Amniotic stem cell (primary cell): ENCODE measurements at regions not wholly inside any gene's neighbourhood (a gene's known extent, or its start where the extent isn't known, plus 50 kb on each side); places are given as distances from the start of the nearest gene placed in this dataset.
A peak's percentile ranks its signal among the peaks of the same experiment; 100 is the strongest.

Experiments
- DNase-seq: peaks from one replicate; lab custom pipeline; 2025; lab: John Stamatoyannopoulos, UW

DNA sequence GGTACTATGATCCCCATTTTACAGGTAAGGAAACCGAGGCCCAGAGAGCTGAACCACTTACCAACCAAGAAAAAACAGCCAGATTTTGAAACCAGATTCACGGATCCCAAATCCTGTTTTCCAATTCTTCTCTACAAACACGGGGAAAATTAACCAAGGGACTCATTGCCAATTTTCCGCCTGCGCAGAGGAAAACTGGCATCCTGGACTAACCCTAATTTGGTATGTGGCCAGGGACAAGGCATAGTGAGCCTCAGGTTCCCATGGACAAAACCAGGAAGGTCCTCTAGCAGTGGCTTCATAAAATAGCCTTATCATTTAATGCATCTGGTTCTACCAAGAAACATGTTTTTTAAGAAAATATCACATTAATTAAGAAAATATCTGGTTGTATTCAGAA is 517.3 kb downstream of the MED13L start:
- DNase-seq: no peak

DNA sequence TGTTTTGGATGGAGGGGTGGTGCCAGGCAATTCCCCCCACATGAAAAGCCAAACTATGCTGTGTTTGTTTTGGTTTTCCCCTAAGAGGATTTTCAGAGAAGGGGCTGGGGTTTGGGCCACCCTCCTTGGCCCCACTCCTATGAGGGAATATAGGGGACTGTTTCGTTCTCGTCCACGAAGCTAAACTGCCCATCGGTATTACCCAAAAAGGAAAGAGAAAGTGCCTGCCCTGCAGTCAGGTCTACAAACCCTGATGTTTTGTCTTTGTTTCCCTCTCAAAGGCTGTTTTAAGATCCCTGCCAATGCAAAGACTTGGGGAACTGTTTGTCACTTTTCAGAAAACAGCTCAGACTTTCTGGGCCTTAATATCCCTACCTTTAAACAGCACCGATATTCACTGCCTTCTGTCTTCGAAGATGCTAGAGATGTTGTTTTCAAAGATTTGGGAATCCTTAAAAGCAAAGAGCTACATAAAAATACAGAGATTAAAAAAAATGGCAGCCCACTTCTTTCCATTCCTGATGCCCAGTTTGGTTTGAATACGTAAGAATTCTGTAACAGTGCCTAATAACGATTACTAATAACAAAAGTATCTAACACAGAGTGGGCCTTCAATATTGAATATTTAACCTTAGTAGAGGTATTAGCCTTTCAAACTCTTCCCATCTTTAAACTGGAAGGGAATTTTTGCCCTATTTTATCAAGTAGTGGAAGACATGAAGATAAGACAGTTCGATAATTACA is 518.4 kb downstream of the MED13L start:
- DNase-seq: no peak

DNA sequence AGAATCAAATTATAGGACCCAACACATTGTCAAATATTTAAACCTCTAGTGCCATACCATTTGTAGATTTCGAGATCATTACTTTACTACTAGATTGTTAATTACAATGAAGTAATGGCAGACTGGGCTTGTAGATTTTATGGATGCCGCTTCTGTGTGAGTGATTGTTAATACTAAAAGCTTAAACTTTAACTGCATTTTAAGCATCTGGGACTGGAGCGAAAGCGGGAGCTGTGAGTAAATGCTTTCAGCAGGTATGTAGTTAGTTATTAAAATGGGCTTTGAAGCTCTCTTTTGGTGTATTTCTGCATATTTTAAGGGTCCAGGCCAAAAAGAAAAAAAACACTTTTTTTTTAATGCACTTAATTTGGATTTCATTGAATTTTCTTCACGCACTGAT is 519.3 kb downstream of the MED13L start:
- DNase-seq: no peak

DNA sequence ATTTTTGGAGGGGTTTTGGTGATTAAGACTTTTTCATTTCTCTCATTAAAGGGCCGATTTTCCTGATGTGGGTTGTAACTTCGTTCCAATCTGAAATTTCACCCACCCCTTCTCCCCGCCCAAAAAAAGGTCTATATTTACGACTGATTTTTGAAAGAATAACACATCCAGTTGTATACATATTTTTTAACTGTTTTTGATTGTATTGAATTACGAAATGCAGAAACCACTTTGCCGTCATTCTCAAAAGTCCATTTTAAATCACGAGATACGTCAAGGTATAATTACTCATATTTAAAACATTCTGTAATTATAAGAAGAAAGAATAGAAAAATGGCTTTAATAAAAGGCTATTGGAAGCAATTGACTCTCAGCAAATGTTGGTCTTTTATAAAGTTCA is 520.7 kb downstream of the MED13L start:
- no peak for DNase-seq

DNA sequence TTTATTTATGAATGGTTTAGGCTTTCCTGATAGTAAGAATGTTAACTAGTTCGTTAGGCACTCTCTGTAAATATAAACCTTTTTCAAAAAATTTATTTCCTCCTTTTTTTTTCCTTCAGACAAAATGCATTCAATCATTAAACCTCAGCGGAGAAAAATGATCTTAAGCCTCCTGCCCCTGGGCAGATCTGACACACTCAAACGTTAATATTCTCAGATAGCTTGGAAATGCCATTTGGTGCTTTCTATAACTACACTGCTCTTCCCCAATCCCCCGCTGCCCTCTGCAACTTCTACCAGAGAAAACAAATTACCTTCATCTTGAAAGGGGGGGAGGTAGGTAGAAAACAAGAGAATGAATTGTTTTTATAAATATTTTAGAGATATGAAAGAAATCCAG is 521.2 kb downstream of the MED13L start:
- no peak for DNase-seq

DNA sequence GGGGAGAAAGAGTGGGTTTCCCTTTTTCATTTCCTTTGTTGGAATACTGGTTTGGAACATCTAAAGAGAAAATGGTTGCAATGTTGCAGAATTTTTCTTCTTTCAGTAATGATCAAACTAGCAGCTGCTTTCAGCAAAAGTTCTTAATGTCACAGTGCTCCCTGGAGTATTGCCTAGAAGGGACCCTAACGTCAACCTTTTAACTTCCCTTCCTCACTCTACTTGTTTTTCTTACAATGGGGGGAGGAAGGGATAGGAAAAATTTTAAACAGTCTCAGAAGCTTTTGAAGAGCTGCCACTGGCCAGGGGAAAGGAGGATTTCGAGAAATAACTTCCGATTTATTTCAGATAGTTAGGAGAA is 521.8 kb downstream of the MED13L start:
- DNase-seq: no peak

DNA sequence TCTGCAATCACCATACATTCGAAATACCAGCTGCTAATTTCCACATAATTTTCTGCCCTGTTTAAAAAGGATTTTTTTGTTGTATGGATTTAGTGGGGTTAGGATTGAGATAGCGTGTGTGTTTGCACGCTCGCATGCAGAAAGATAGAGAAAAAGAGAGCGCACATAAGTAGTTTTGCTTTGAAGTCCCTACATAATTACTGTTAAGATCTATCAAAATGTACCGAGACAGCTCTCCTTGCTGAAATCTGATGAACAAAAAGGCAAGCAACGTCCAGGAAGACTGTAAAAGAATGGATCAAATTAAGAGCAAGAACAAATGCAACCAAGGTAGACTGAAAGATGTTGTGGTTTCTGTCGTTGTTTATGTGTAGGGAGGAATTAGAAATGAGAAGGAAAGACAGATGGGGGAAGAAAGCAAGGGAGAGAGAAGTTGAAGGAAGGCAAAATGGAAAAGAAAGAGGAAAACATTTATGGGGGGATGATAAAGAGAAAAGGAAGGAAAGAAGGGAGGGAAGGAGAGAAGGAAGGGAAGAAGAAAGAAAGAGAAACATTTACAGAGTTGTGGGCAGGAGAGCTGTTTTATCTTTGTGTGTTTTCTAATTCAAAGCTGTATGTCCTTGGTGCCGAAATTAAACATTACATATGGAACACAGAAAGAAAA is 522.3 kb downstream of the MED13L start:
- no peak for DNase-seq

DNA sequence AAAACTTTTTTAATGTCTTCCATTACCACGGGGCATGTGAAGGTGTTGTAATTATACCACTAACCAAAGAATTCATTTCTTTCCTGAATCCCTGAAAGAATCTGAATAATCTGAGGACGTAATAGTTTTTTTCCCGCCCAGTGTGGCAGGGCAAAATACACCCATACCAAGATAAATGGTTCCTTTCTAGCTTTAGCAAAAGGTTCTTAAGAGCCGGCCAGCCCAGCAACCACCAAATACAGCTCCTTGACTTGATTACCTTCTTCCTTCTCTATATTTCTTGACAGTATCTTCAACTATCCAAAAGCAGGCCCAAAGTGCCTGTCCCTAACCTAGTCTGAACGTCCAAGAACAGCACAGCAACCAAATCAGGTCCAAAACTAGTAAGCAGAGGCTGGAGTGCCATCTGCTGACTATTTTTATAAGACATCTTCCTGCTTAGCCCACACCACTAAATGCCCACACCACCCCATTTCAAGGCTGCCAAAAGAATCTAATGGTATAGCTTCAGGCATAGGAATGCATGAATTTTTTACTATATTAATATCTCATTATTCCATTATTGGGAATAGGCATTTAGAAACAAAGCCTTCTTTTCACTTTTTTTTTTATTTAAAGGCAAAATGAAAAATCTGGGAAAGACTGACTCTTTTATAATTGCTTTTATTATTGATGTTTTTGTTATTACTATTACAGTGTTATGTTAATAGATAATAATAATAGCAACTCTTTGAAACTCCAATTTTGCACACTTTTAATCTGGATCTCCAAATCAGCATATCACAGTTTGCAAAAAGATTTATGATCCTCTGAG is 524.4 kb downstream of the MED13L start:
- DNase-seq: peak; percentile 79

DNA sequence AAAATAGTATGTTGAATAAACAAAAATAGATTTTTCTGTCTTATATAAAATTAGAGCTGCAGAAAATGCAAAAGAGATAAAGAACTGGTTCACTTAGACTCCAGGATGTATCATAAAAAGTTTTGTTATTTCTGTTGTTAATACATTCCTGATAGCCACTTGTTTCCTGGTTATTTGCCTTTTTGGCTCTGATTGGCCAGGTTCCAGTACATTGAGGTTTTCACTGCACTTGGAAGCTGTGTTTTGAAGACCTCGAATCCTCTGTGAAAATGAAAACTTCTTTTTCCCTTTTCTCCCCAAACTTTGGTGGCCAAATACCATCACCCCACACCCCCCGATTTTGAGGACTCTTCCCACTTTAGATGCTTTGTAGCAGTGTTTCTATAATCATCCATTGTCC is 525.3 kb downstream of the MED13L start:
- no peak for DNase-seq

DNA sequence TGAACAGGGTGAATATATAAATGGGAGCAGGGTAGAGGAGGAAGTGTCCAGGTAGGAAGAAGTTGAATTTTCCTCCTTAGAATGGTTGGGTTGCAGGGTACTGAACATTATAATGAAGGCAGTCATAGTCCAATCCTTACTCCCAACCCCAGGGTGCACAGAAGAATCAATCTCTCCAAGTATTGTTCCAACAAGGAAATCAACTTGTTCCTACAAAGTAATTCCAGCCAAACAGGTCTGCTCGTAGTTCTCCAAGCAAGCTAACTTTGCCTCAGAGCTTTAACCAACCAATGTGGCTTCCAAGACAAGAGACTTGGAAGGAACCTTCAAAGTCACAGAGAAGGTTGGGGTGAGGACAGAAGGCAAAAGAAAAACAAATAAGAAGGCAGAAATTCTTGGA is 527.2 kb downstream of the MED13L start:
- DNase-seq: no peak

DNA sequence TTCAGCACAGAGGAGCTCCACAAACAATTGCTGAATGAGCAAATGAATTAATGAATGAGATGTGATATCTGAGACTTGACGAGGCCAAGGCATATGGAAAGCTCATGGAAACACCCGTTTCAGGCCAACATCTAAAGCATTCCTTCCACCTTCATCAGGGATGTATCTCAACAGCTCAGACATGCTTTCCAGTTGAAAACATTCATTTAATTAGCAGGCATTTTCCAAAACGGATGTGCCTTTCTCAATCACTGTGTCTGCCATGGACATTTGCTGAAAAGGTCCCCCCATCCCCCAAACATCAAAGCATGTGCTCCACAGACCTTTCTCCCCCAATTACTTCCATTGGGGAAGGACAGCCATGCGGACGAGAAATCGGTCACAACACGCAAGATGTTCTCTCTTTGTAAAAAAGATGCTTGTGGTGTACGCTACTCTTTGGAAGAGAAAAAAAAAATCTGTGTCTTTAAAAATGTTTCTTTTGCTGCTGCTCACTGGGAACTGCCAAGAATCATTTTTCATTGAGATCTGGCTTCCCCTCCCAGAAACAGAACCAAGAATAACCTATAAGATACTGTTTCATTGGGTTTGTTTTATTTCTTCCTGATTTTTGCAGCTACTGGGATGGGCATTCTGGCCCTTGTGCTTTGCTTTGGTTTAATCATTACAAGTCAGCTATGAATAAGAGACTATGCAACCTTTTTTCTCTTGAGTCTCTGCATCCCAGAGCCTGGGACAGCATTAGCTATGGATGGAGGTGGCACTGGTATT is 528.2 kb downstream of the MED13L start:
- no peak for DNase-seq

DNA sequence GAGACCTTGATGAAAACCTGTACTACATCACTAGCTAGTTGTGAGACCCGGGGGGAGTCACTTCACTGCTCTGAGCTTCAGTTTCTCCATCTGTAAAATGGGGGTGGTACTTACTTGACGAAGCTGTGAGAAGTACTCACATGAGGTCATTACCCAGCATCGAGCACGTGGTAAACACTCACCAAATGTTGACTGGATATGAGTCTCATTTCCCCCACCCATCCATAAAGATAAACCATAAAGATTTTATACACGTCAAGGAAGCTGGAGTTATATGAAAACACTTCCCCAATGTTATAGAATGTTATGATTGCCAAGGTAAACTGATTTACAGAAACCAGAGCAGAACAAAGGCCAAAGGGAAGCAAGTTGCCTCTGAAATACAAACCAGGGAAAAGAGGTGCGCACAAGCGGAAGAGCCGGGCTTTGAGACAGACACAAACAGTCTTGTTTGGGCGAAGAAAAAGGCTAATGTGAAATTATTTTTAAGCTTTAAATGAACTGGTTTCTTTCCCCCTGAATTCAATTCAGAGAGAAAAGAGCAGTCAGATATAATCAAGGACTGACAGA is 536.8 kb downstream of the MED13L start:
- no peak for DNase-seq

DNA sequence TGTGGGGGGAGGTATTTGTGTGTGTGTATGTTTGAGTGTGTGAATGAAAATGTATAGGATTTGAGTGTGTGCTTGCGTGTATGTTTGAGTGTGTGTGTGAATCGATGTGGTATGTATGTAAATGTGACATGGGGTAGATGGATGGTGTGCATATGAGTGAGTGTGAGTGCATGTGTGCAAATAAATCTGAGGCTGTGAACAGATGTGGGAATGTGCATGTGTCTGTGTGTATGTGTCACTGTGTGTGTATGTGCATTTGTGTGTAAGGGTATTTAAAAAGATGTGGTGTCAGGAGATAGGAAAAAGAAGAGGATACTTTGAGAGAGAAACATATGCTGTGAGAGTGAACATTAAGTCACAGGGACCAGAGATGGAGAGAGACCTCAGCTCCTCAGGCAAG is 539.6 kb downstream of the MED13L start:
- DNase-seq: no peak

DNA sequence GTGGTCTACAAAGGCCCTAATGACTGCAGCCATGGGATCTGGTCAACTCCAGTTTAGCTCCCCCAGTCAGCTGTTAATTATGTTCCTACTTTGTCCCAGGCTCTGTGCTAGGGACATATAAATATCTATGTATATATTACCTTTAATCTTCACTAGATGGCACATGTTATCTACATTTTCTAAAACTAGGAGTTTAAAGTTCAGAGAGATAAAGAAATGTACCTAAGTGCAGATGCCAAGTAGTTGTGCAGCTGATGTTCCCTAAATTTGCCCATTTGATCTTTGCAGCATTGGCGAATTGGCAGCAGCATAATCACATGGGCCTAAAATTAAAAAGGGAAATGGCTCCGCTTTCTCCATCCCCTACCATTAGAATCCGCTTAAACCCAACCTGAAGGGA is 541.1 kb downstream of the MED13L start:
- no peak for DNase-seq

DNA sequence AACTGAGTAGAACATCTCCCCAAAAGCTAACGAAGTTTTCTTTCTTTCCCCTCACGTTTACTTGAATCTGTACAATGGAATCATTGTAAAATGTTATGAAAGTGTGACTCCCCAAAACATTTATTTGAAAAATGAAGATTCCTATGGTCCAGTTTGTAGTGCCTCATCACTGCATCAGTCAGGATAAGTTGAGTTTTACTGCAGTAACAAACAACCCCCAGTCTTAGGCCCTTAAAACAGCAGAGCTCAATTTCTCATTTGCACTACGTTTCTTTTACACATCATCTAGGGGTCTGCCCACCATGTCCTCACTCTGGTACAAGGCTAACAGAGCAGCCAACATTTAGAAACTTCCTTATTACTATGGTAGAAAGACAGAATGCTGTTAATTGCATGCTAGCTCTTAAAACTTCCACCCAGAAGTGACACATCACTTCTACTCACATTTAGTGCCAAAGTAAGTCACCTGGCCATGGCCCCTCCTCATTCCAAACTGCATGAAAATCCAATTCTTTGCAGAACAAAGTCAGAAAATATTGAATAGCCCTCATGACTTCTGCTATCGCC is 546.4 kb downstream of the MED13L start:
- DNase-seq: no peak

DNA sequence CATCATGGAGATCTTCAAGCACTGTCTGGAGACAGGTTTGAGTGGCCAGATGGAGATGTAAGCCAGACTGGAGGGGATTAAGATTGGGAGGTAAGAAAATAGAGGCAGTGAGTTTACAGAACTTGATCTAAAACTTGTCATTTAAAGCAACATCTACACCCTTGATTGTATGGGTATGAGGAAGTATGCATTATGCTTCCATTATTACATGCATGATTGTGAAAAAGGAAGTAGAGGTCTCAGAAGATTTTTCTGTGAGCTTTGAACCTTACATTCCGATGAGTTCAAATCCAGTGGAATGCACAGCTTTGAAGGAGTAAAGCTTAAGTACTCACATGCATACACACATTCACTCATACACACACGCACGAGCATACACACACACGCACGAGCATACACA is 550.8 kb downstream of the MED13L start:
- DNase-seq: no peak

DNA sequence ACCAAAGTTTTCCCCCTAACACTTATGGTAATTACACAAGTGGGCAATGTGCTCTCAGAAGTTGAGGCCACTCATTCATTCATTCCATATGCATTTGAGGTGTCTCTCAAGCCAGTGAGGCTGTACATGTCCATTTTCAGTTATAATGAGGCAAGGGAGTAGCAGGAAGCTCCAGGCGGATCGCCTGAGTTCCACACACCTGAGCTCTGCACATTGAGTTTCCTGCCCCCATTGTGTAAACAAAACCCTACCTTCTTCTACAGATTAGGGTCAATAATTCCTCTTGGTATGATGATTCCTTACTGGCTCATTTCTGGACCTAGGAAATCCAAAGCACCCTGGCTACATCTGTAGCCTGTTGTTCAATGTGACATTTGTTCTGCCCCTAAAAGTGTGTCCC is 555.3 kb downstream of the MED13L start:
- no peak for DNase-seq

DNA sequence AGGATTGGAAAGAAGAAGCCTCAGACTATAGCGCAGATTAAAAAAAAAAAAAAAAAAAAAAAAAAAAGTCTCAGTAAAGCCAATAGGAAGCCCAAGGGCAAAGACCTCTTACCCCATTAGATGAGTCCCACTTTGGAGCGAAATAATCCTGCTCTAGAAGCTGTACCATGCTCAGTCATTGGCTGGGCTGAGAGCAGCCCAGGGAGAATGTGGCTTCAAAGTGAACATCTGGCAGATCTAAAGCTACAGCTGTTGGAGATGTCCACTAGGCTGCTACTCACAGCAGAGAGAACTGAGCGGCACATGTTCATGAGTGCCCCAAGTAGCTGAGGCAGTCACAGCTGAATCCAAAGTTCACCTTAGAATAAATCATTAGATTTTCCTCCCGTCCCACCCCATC is 560.9 kb downstream of the MED13L start:
- DNase-seq: no peak

DNA sequence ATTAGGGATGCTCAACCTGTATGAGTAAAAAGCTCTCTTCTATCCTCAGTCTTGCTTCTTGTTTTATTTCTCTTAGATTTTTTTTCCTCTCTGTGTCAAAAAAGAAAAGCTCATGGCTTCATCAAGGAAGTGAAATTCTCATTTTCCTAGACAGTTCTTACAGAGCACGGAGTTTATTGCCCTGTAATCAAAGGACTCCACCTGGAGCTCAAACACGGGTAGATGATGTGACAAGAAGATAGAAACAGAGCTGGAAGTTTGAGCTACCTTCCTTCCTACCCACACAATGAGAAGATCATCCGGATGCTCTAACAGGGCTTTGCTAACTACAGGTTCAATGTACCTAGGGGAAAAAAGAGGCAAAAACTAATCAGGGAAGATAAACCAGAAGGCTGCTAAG is 564.8 kb downstream of the MED13L start:
- DNase-seq: no peak

DNA sequence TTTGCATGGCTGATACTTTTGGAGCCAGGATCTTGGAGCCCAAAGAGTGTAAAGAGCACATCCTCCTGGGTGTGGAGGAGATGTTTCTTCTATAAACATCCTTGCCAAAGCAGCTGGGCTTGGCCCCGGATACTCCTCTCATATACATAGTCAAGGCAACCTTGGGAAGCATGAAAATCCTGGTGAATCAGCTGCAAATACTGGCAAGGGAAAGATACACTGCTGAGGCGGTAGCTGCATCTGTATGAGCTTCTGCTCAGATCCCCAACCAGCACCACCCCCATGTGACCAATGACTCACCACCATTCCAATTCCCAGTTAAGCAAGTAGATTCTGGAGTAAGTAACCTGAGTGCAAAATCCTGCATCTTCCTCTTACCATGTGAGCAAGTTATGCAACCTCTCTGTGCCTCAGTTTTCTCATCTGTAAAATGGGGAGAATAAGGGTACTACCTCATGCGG is 567.4 kb downstream of the MED13L start:
- no peak for DNase-seq

DNA sequence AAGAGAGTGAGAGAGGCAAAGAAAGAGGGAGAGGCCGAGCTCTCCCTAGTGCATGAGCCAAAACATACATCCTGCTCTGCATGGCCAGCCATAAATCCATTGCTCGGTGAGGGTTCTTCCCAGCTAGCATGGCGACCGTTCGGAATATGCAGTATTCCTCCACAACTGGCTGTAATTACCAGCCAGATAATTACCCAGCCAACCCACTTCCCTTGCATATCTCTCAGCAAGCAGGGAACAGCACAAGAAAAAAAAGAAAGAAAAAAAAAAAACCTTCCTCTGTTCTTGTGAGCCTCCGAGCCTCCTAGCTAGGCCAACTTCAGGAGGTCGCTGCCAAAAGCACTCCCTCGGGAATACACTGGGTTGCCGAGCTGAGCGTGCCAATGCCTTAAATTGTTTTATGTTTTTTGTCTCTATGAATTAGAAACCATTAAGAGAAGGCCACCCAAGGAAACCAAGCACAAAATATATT is 567.9 kb downstream of the MED13L start:
- no peak for DNase-seq

DNA sequence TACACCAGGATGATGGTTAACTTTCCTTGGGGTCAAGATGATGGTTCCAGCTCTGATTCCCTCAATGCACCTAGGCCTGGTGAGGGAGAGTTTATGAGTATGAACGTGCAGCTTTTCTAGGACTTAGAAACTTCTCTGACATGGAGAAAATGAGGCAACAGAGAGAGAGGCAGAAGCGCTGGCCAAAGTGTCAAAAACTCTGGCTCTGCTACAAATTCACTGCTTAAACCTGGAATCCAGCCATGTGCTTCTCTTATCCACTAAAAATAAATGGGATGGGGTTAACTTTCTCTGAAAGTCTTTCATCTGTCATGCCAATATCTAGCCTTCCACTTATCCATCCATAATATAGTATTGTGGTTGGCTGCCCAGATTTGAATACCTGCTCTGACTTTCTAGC is 568.7 kb downstream of the MED13L start:
- no peak for DNase-seq
